Psoas muscle (tissue), 7 donors: ENCODE measurements at regions not wholly inside any gene's neighbourhood (a gene's known extent, or its start where the extent isn't known, plus 50 kb on each side); places are given as distances from the start of the nearest gene placed in this dataset.

Experiments
- ATAC-seq, 4 donors: fragments of 200-7000 bp; cut with Tn5 transposase; one replicate each; pipeline ENCODE4 v1.9.1; 2020; ENCODE audit warnings: moderate library complexity in 3 of 4, mild to moderate bottlenecking in 2 of 4
- DNase-seq, 2 donors: peaks; one replicate each; pipeline ENCODE4 v3.0.0-alpha.2; 2020
- H3K27ac ChIP-seq: fragments of 200-600 bp; one replicate; pipeline ENCODE4 v1.8.0; 2022
- H3K27me3 ChIP-seq, 3 donors: fragments of 200-600 bp in 1 of 3; one replicate each; pipeline versions ENCODE4 v1.6.1 to v1.8.0; 2013 to 2022; ENCODE audit warnings: low read length in 2 of 3, mild to moderate bottlenecking in 2 of 3, moderate library complexity in 1 of 3; ENCODE audit not compliant: insufficient read depth in 3 of 3
- H3K36me3 ChIP-seq, 2 donors: fragments of 200-600 bp in 1 of 2; one replicate each; pipeline versions ENCODE4 v1.6.1 to v1.8.0; 2013 to 2022; ENCODE audit warnings: low read depth in 1 of 2, mild to moderate bottlenecking in 1 of 2, moderate library complexity in 1 of 2; ENCODE audit not compliant: insufficient read depth in 1 of 2
- H3K4me1 ChIP-seq: fragments of 200-600 bp; one replicate; pipeline ENCODE4 v1.8.0; 2022
- H3K4me3 ChIP-seq: fragments of 200-600 bp; one replicate; pipeline ENCODE4 v1.8.0; 2022; ENCODE audit warnings: mild to moderate bottlenecking
- H3K9me3 ChIP-seq: fragments of 200-600 bp; one replicate; pipeline ENCODE4 v1.8.0; 2022
- CTCF ChIP-seq: fragments of 200-600 bp; IDR thresholded peaks from one replicate; pipeline ENCODE4 v1.8.0; 2022; ENCODE audit warnings: antibody characterized with exemption
- WGBS, 3 donors: extraction: QIAGEN DNeasy Blood & Tissue Kit; methylation state at CpG; one replicate each; pipeline versions ENCODE4 v1.1.6 to v1.1.7; 2013; 5-methylcytosine and 5-hydroxymethylcytosine counted together
- intact Hi-C, 2 donors: fragments of 100-400 bp; cut with DNase I; formaldehyde crosslinking; loops; one replicate each; pipeline versions ENCODE4 v1.11.0 to v1.14.2; 2022
- donor health status: healthy with polysubstance abuse.
- donor health status: DM: no; HTN: no; CAD: no; lungs with moderate emphysema.
- donor health status: Bipolar disorder and iron deficiency.
- donor health status: healthy.
- donor health status: DM: yes; HTN: yes; CAD: no.
- donor health status: DM: no; HTN: no; CAD: no.
- donor health status: DM: yes; HTN: yes; CAD: no.

DNA sequence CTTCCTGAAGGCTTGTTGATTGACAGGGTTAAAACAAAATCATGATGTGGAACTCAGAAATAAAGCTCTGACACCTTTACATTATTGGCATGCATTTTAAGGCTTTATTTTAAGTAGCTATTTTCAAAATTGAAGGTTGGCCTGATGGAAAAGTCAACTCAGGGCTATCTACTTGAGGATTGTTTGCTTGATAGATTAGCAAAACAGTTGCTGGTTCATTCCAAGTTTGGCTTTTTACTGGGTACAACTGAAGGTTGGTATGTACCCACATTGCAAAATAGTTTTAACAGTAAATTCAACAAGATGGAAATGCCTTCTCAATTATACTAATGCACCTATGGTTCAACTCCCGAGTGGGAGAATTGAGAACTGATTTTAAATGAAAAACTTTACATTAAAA is 161.8 kb upstream of the ELL2 start:
- intact Hi-C loops = no loop called here
- Histone ChIP-seq H3K4me3 (no peak overlapping the region), H3K27me3 (no peaks in the 10 kb centered on the region), H3K4me1 (peaks cover 7% of the 10 kb centered on the region), H3K36me3 (no peaks in the 10 kb centered on the region), H3K27ac (no peak overlapping the region), H3K9me3 (no peaks in the 10 kb centered on the region)
- DNase-seq (no peak), ATAC-seq (no peak)
- 88 to 94% (median 91%) methylated on average over 1 of the region's 1 CpG for WGBS, 3 donors
- TF ChIP-seq CTCF = no peak

- H3K27ac ChIP-seq = no peak overlapping the region
- H3K9me3 ChIP-seq = no peaks in the 10 kb centered on the region
- peaks cover 7% of the 10 kb centered on the region for H3K4me1 ChIP-seq
- no peak overlapping the region for H3K4me3 ChIP-seq
- TF ChIP-seq CTCF = no peak
- ATAC-seq (no peak), DNase-seq (no peak)
- H3K36me3 ChIP-seq = no peaks in the 10 kb centered on the region
- H3K27me3 ChIP-seq = no peaks in the 10 kb centered on the region
- WGBS, 3 donors = 75 to 86% (median 80%) methylated on average over 2 of the region's 2 CpGs
- intact Hi-C loops = no loop called here
Observed at GRCh38 chr5:96121364-96121763, 159.7 kb upstream of the ELL2 start.

- H3K36me3 ChIP-seq = no peaks in the 10 kb centered on the region
- ATAC-seq (no peak), DNase-seq (no peak)
- no peak overlapping the region for H3K4me3 ChIP-seq
- H3K9me3 ChIP-seq = no peaks in the 10 kb centered on the region
- 45 to 56% (median 55%) methylated on average over 1 of the region's 1 CpG for WGBS, 3 donors
- no peak overlapping the region for H3K27ac ChIP-seq
- H3K27me3 ChIP-seq = no peaks in the 10 kb centered on the region
- intact Hi-C loops = no loop called here
- no peaks in the 10 kb centered on the region for H3K4me1 ChIP-seq
- TF ChIP-seq CTCF = no peak
Observed at GRCh38 chr5:96120120-96120519, 158.5 kb upstream of the ELL2 start.

GRCh38 chr5:96117771-96118651 is 156.4 kb upstream of the ELL2 start:
- no peaks in the 10 kb centered on the region for H3K27me3 ChIP-seq
- peaks cover 7% of the 10 kb centered on the region for H3K4me1 ChIP-seq
- intact Hi-C loops = loop anchor here in 1 of 2 donors (10.0 kb wide), 1 partner anchor 487 kb away; no protein-coding TSS in a partner anchor
- no peak overlapping the region for H3K27ac ChIP-seq
- no peak overlapping the region for H3K4me3 ChIP-seq
- 72 to 78% (median 74%) methylated on average over 3 of the region's 3 CpGs for WGBS, 3 donors
- no peak for ATAC-seq
- no peaks in the 10 kb centered on the region for H3K9me3 ChIP-seq
- no peak for TF ChIP-seq CTCF
- H3K36me3 ChIP-seq = no peaks in the 10 kb centered on the region
- no peak for DNase-seq
